ENCODE measurements at regions not wholly inside any gene's neighbourhood (a gene's known extent, or its start where the extent isn't known, plus 50 kb on each side); places are given as distances from the start of the nearest gene placed in this dataset.

DNA sequence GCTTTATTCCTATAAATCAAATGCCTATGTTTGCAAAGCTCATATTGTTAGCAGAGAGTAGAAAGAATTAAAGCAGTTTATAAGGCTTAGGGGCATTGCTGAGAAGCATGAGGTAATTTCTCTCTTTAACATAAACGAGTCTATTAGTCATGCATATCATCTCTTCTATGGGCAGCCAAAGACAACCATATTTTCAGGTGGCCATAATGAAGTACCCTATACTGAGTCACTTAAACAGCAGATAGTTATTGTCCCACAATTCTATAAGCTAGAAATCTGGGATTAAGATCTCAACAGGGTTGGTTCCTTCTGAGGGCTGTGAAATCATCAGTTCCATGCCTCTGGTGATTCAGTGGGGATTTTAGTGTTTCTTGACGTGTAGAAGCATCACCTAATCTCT, 277.5 kb downstream of the NR4A2 start:
- ChIA-PET CTCF (no interaction called here), POLR2A (interaction anchor here (0.5 kb wide), 1 partner anchor 227 kb away, joined by 3 read pairs; no protein-coding TSS in a partner anchor)
- Mint-ChIP-seq H3K9me3 (ENCODE audit: unreplicated experiment) (peaks cover 5% of the 10 kb centered on the region), H3K4me1 (ENCODE audit: low read depth, unreplicated experiment) (peaks cover 17% of the 10 kb centered on the region), H3K4me3 (ENCODE audit: unreplicated experiment) (no peak overlapping the region), H3K27ac (ENCODE audit: unreplicated experiment) (peak overlapping the region; percentile 6), H3K36me3 (ENCODE audit: insufficient read depth, unreplicated experiment) (no peaks in the 10 kb centered on the region), H3K27me3 (ENCODE audit: insufficient read depth, unreplicated experiment) (no peaks in the 10 kb centered on the region)
- Histone ChIP-seq H3K9me3 (no peaks in the 10 kb centered on the region), H3K4me3 (ENCODE audit: low read depth, low read length) (no peak overlapping the region), H3K36me3 (ENCODE audit: control insufficient read depth, insufficient read depth, low read length) (no peaks in the 10 kb centered on the region), H3K27me3 (replicated peaks; ENCODE audit: control insufficient read depth, insufficient read depth, low read length) (no peaks in the 10 kb centered on the region), H3K4me1 (peaks cover 8% of the 10 kb centered on the region)
- DNase-seq = no peak
- no TSS peak for BruUV-seq (replicated peaks)
- TF ChIP-seq, protein P1, sequence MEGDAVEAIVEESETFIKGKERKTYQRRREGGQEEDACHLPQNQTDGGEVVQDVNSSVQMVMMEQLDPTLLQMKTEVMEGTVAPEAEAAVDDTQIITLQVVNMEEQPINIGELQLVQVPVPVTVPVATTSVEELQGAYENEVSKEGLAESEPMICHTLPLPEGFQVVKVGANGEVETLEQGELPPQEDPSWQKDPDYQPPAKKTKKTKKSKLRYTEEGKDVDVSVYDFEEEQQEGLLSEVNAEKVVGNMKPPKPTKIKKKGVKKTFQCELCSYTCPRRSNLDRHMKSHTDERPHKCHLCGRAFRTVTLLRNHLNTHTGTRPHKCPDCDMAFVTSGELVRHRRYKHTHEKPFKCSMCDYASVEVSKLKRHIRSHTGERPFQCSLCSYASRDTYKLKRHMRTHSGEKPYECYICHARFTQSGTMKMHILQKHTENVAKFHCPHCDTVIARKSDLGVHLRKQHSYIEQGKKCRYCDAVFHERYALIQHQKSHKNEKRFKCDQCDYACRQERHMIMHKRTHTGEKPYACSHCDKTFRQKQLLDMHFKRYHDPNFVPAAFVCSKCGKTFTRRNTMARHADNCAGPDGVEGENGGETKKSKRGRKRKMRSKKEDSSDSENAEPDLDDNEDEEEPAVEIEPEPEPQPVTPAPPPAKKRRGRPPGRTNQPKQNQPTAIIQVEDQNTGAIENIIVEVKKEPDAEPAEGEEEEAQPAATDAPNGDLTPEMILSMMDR (IDR thresholded peaks at IDR 0.05; ENCODE audit: insufficient read depth in 1 of 2, low read depth in 1 of 2, low read length in 1 of 2, severe bottlenecking in 1 of 2, unreplicated experiment in 1 of 2) = no peak
- intact Hi-C loops (cut with micrococcal nuclease; ENCODE audit: unreplicated experiment) = no loop called here

DNA sequence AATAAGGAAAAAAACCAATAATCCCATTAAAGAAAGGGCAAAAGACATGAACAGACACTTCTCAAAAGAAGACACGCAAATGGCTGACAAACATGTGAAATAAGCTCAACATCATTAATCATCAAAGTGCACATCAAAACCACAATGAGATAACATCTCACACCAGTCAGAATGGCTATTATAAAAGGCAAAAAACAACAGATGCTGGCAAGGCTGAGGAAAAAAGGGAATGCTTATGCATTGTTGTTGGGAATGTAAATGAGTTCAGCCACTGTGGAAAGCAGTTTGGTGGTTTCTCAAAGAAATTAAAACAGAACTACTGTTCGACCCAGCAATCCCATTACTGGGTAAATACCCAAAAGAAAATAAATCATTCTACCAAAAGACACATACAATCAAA, 285.6 kb downstream of the NR4A2 start:
- Histone ChIP-seq H3K27me3 (replicated peaks; ENCODE audit: control insufficient read depth, insufficient read depth, low read length) (no peaks in the 10 kb centered on the region), H3K9me3 (no peaks in the 10 kb centered on the region), H3K36me3 (ENCODE audit: control insufficient read depth, insufficient read depth, low read length) (no peaks in the 10 kb centered on the region), H3K4me3 (ENCODE audit: low read depth, low read length) (no peak overlapping the region), H3K4me1 (peaks cover 8% of the 10 kb centered on the region)
- CTCF ChIA-PET = no interaction called here
- TF ChIP-seq, protein P1 (IDR thresholded peaks at IDR 0.05; ENCODE audit: insufficient read depth in 1 of 2, low read depth in 1 of 2, low read length in 1 of 2, severe bottlenecking in 1 of 2, unreplicated experiment in 1 of 2) = no peak
- intact Hi-C loops (cut with micrococcal nuclease; ENCODE audit: unreplicated experiment) = no loop called here
- no peak overlapping the region for H3K27ac Mint-ChIP-seq (ENCODE audit: unreplicated experiment)
- peaks cover 20% of the 10 kb centered on the region for H3K4me1 Mint-ChIP-seq (ENCODE audit: low read depth, unreplicated experiment)
- no peak overlapping the region for H3K4me3 Mint-ChIP-seq (ENCODE audit: unreplicated experiment)
- no peaks in the 10 kb centered on the region for H3K27me3 Mint-ChIP-seq (ENCODE audit: insufficient read depth, unreplicated experiment)
- peaks cover 48% of the 10 kb centered on the region for H3K9me3 Mint-ChIP-seq (ENCODE audit: unreplicated experiment)
- POLR2A ChIA-PET = no interaction called here
- DNase-seq = no peak
- no TSS peak for BruUV-seq (replicated peaks)
- H3K36me3 Mint-ChIP-seq (ENCODE audit: insufficient read depth, unreplicated experiment) = no peaks in the 10 kb centered on the region

DNA sequence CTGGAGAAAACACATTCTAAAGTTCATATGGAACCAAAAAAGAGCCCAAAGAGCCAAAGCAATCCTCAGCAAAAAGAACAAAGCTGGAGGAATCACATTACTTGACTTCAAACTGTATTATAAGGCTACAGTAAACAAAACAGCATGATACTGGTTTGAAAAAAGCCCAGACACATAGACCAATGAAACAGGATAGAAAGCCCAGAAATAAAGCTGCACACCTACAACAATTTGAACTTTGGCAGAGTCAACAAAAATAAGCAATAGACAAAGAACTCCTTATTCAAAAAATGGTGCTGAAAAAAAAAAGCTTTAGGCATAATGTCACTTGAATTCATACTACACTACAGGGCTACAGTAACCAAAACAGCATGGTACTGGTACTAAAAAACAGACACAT, 289.6 kb downstream of the NR4A2 start:
- DNase-seq = no peak
- Histone ChIP-seq H3K9me3 (no peaks in the 10 kb centered on the region), H3K4me3 (ENCODE audit: low read depth, low read length) (no peak overlapping the region), H3K36me3 (ENCODE audit: control insufficient read depth, insufficient read depth, low read length) (no peaks in the 10 kb centered on the region; the same call in 1 of the 2 replicates), H3K27me3 (replicated peaks; ENCODE audit: control insufficient read depth, insufficient read depth, low read length) (no peaks in the 10 kb centered on the region), H3K4me1 (peaks cover 4% of the 10 kb centered on the region)
- Mint-ChIP-seq H3K36me3 (ENCODE audit: insufficient read depth, unreplicated experiment) (no peaks in the 10 kb centered on the region), H3K4me1 (ENCODE audit: low read depth, unreplicated experiment) (peaks cover 7% of the 10 kb centered on the region), H3K27me3 (ENCODE audit: insufficient read depth, unreplicated experiment) (no peaks in the 10 kb centered on the region), H3K9me3 (ENCODE audit: unreplicated experiment) (peaks cover 30% of the 10 kb centered on the region), H3K27ac (ENCODE audit: unreplicated experiment) (no peak overlapping the region), H3K4me3 (ENCODE audit: unreplicated experiment) (no peak overlapping the region)
- intact Hi-C loops (cut with micrococcal nuclease; ENCODE audit: unreplicated experiment) = no loop called here
- TF ChIP-seq, protein P1 (IDR thresholded peaks at IDR 0.05; ENCODE audit: insufficient read depth in 1 of 2, low read depth in 1 of 2, low read length in 1 of 2, severe bottlenecking in 1 of 2, unreplicated experiment in 1 of 2) = no peak
- BruUV-seq (replicated peaks) = no TSS peak
- CTCF ChIA-PET = interaction anchor here (0.5 kb wide), 1 partner anchor 35 kb away, joined by 3 read pairs; no protein-coding TSS in a partner anchor
- POLR2A ChIA-PET = no interaction called here

Measured in Caco-2 (cell line).